HFFc6 (cell line): ENCODE measurements at regions not wholly inside any gene's neighbourhood (a gene's known extent, or its start where the extent isn't known, plus 50 kb on each side); places are given as distances from the start of the nearest gene placed in this dataset.

ENCODE experiments used
- DNase-seq: peaks from one replicate; pipeline ENCODE4 v3.0.0-alpha.2; 2018
- H3K27ac Mint-ChIP-seq: 2 replicates; pipeline ENCODE4 v1.8.0; 2020; ENCODE audit warnings: mild to moderate bottlenecking, mixed read lengths
- H3K27me3 Mint-ChIP-seq: 2 replicates; pipeline ENCODE4 v1.8.0; 2021; ENCODE audit warnings: mild to moderate bottlenecking, moderate library complexity, mixed read lengths; ENCODE audit not compliant: insufficient read depth
- H3K36me3 Mint-ChIP-seq: 2 replicates; pipeline ENCODE4 v1.8.0; 2021; ENCODE audit warnings: low read depth, mixed read lengths
- H3K4me1 Mint-ChIP-seq: 2 replicates; pipeline ENCODE4 v1.8.0; 2020; ENCODE audit warnings: low read depth, mixed read lengths
- H3K4me3 Mint-ChIP-seq: 2 replicates; pipeline ENCODE4 v1.8.0; 2020; ENCODE audit warnings: mild to moderate bottlenecking, moderate library complexity, mixed read lengths
- H3K9me3 Mint-ChIP-seq: 2 replicates; pipeline ENCODE4 v1.8.0; 2020; ENCODE audit warnings: mild to moderate bottlenecking, mixed read lengths
- CTCF ChIP-seq: fragments of 200-600 bp; sonication (generic); IDR thresholded peaks from 2 replicates; pipeline ENCODE4 v1.5.0; 2021; ENCODE audit warnings: antibody characterized with exemption, mild to moderate bottlenecking

GRCh38 chr7:91459539-91459938 lies 195.3 kb downstream of the FZD1 start:
- peaks cover 16% of the 10 kb centered on the region; the same call in 1 of the 2 replicates for H3K9me3 Mint-ChIP-seq
- no peak for TF ChIP-seq CTCF
- no peaks in the 10 kb centered on the region for H3K36me3 Mint-ChIP-seq
- no peaks in the 10 kb centered on the region for H3K4me1 Mint-ChIP-seq
- no peaks in the 10 kb centered on the region; the same call in 1 of the 2 replicates for H3K27me3 Mint-ChIP-seq
- no peak for DNase-seq
- H3K4me3 Mint-ChIP-seq: no peak overlapping the region
- no peak overlapping the region for H3K27ac Mint-ChIP-seq

- no peak for TF ChIP-seq CTCF
- Mint-ChIP-seq H3K4me3 (no peak overlapping the region), H3K27me3 (no peaks in the 10 kb centered on the region), H3K27ac (no peak overlapping the region), H3K9me3 (peaks cover 6% of the 10 kb centered on the region; the same call in 1 of the 2 replicates), H3K36me3 (no peaks in the 10 kb centered on the region), H3K4me1 (no peaks in the 10 kb centered on the region)
- DNase-seq: no peak
These were observed 198.1 kb downstream of the FZD1 start for GRCh38 chr7:91462316-91462715.

- Mint-ChIP-seq H3K27me3 (no peaks in the 10 kb centered on the region), H3K27ac (no peak overlapping the region), H3K4me1 (no peaks in the 10 kb centered on the region), H3K36me3 (no peaks in the 10 kb centered on the region), H3K4me3 (no peak overlapping the region), H3K9me3 (no peaks in the 10 kb centered on the region)
- DNase-seq: no peak
- TF ChIP-seq CTCF: no peak
These were observed 199.1 kb downstream of the FZD1 start for GRCh38 chr7:91463330-91463729.

GRCh38 chr7:91465595-91466061 lies 201.4 kb downstream of the FZD1 start:
- Mint-ChIP-seq H3K4me3 (no peak overlapping the region), H3K4me1 (no peaks in the 10 kb centered on the region), H3K27me3 (no peaks in the 10 kb centered on the region), H3K36me3 (no peaks in the 10 kb centered on the region), H3K9me3 (no peaks in the 10 kb centered on the region), H3K27ac (no peak overlapping the region)
- DNase-seq: no peak
- TF ChIP-seq CTCF: no peak

GRCh38 chr7:91468256-91468655 lies 204.0 kb downstream of the FZD1 start:
- H3K27me3 Mint-ChIP-seq: no peaks in the 10 kb centered on the region
- no peaks in the 10 kb centered on the region for H3K4me1 Mint-ChIP-seq
- no peaks in the 10 kb centered on the region for H3K36me3 Mint-ChIP-seq
- H3K27ac Mint-ChIP-seq: no peak overlapping the region
- peaks cover 7% of the 10 kb centered on the region; the same call in 1 of the 2 replicates for H3K9me3 Mint-ChIP-seq
- H3K4me3 Mint-ChIP-seq: no peak overlapping the region
- TF ChIP-seq CTCF: no peak
- no peak for DNase-seq

GRCh38 chr7:91473619-91474018 lies 209.4 kb downstream of the FZD1 start:
- no peak for DNase-seq
- Mint-ChIP-seq H3K27ac (no peak overlapping the region), H3K4me1 (no peaks in the 10 kb centered on the region), H3K9me3 (peaks cover 18% of the 10 kb centered on the region; the same call in 1 of the 2 replicates), H3K36me3 (no peaks in the 10 kb centered on the region; the same call in 1 of the 2 replicates), H3K4me3 (no peak overlapping the region), H3K27me3 (no peaks in the 10 kb centered on the region)
- no peak for TF ChIP-seq CTCF
